Activated CD4-positive, alpha-beta T cell treated with anti-CD3 and anti-CD28 coated beads, Interleukin-2, Interleukin-6, amounts not matched to agents 100 ng/mL and 50 ng/mL, durations not matched to agents 16 hours and 8 hours (primary cell): ENCODE measurements at regions not wholly inside any gene's neighbourhood (a gene's known extent, or its start where the extent isn't known, plus 50 kb on each side); places are given as distances from the start of the nearest gene placed in this dataset.

Experiments used
- DNase-seq: peaks from one replicate; pipeline ENCODE4 v3.0.0-alpha.2; 2020

DNA sequence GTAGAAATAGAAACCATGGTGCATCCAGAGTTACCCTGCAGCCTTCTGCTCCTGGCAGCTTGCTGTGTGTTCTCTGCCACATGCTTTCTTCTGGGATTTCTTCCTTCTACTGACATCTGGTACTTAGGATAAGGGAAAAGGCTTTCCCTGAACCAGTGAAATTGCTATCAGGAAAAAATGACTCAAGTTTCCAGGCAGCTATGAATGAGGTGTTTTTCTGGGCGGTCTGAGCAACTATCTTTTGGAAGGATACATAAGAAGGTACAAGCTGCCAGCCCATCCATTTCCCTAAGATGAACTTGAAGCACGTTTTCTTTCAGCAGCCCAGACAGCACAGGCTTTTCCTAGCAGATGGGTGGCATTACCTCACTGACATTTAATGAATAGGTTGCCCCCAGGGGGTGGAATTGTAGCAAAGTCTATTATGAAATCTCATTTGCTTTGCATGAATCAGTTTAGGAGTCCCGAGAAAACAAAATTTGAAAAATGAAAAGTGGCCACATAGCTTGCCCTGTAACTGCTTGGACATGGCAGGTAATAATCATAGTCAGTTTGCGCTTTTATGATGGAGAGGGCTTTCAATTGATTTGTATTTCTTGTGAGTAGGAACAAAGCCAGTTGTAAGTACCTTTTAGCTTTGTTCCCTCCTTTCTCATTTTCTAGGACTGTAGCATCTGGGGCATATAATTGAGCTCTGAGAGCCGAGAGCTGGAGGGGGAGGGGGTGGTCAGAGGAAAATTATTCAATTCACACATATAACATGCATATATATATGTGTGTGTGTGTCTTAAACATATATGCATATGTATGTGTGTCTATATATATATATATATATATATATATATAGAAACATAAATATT lies 108.5 kb downstream of the C9orf152 start:
- DNase-seq, result no peak

DNA sequence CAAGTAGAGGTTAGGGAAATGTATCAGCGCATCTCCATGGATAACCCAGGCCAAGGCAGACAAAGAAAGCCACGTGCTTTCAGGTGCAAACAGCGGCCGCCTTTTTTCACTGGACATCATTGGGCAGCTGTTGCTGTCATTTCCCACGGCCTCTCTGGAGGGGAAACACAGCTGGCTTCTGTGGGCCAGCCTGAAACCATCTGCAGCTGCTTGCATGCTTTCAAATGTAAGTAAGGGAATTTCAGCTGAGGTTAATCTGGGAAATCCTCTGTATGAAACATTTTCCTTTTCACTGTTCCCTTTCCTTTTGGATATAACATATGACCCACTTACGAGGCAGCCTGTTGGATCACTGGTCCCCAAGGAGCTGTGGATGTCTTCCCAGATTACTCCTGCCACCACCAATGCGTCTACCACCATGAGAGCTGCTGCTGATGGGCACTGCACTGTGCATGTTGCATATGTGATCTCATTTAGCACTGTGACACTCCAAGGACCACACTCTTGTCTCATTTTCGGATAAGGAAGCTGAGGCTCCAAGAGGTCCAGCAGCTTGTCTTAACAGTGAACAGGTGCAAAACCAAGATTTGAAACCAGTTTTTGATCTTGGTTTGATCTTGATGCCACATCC lies 106.3 kb downstream of the C9orf152 start:
- DNase-seq, result no peak

GRCh38 chr9:110103257-110103656 lies 104.7 kb downstream of the C9orf152 start:
- DNase-seq, result no peak

- DNase-seq, result no peak
Observed at GRCh38 chr9:110104261-110104809, 103.6 kb downstream of the C9orf152 start.

DNA sequence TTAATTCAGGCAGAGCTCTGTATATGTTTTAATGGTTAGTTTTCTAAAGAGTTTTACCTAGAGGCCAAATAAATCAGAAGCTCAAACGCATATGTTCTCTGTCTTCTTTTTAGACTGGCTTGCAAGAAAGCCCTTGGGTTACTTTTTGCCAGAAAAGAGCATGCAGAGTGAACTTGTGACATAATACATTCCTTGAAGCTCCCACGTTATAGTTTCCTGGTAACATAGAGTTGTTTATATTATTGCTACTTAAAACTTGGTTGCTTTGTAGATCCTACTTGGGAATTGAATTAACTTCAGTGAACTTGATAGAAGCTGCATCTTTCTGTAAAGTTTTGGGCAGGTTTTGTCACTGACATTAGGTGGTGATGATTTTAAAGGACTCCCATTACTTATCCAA lies 102.9 kb downstream of the C9orf152 start:
- no peak for DNase-seq

DNA sequence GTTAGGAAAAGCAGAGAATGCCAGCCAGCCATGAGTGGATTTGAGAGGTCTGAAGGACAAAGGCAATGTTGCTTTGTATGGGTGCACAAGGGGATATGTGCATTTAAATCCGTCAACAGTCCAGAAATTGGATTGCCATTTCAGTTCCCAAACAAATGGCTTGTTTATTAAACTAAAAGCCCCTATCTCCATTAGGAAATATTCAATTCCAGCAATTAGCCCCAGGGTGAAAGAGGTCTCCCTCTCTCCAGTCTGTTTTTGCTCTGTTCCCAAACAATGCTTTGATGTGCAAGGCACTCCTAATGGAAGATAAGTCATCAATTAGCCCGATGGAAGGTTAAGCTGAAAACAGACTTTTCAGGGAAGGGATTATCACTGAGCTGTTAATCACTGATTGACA lies 101.3 kb downstream of the C9orf152 start:
- DNase-seq, result no peak

DNA sequence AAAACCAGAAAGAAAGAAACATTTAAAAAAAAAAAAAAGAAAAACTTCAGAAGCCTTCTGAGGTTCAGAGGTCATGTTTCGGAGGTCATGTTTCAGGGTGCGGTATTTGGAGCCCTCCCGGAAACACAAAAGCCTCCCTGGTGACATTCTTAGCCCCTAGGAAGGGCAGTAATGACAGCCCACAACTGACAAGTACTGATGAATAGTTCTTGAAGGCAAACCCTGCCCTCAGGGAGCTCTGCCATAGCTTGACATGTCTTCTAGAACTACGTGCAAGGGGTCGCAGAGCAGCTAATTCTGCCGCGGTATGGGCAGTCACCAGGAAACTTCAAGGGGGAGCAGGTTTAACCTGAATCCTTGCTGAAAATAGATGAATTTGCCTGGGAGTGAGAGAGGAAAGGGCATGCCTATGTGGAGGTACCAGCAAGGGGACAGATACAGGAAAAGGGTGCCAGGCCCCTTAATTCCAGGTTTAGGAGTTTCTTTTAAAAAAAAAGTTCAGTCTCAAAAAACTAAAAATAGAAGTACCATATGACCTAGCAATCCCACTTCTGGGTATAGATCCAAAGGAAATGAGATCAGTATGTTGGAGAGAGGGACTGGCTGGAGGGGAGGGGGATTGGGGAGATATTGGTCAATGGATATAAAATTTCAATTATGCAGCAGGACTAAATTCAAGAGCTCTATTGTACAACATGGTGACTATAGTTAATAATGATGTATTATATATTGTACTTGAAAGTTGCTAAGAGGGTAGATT lies 98.4 kb downstream of the C9orf152 start:
- DNase-seq, result no peak

- DNase-seq, result no peak
Observed at GRCh38 chr9:110110154-110110553, 97.8 kb downstream of the C9orf152 start.

- no peak for DNase-seq
Observed at GRCh38 chr9:110111868-110112267, 96.1 kb downstream of the C9orf152 start.

DNA sequence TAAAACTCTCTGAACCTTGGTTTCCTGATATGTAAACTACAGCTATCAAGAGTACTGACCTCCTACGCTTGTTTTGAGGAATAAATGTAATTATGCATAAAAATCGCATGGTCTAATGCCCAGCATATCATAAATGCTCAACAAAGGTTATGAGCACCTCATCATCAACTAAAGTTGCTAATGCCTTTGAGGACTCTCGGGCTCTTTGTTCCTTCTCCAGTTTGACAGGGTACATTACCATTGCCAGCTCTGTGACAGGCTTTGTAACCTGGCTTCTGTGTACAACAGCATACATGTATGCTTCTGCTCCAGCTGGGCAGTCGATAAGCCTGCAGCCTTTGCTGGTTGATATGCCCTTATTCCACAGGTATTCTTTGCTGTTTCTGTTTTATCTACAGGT lies 95.2 kb downstream of the C9orf152 start:
- no peak for DNase-seq

GRCh38 chr9:110114086-110114858 lies 93.7 kb downstream of the C9orf152 start:
- no peak for DNase-seq

- DNase-seq, result no peak
Observed at GRCh38 chr9:110114859-110115201, 93.1 kb downstream of the C9orf152 start.

DNA sequence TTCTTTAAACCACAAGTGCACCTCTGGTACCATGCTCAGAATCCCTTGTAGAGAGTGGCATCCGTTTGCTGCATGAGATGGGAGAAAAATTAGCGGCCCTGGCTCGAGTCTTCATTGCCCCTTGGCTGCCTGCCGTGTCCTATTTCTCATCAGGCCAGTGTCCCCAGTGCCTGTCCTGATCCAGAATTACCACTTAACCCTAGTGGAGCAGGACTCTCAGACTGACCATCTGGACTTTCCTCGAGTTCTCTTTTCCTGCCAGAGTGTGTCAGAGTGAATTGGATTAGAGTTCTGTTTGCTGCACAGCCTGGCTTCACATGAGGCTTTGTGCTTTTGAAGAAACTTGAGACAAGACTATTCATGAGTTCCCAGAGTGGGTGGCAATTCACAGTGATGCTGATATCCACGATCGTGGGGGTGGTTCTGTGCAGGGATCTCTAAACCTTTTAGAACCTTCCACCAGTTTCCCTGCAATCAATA lies 92.6 kb downstream of the C9orf152 start:
- DNase-seq, result no peak

DNA sequence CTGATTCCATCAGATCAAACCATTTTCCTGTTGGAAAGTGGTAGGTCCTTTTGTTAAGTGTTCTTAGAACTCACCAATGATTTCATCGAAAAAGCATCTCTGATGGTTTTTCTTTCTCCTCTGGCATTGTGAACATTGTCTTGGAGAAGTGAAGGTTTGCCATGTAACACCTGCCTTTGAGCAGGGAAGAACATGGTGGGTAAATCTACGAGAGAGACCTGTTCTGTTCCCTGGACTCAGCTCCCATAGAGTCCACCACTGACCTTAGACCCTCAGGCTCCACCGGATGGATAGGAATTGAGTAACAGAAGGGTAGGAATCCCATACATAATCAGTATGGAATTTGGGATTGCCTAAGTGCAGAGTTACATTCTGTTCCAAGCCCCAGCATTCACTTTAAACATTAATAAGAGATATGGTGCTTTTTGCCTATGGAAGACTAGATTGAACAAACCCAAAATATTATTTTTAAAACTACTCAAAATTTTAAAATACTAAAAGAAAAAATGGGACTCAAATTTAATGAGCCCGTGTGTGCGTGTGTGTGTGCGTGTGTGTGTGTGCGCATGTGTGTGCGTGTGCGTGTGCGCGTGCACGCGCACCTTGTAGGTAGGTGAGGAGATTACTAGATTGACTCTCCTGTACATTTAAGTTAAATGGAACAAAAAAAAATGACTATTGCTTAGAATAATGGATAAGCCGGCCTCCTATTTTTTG lies 92.0 kb downstream of the C9orf152 start:
- no peak for DNase-seq

GRCh38 chr9:110116543-110116885 lies 91.4 kb downstream of the C9orf152 start:
- DNase-seq, result no peak

GRCh38 chr9:110121170-110121569 lies 86.8 kb downstream of the C9orf152 start:
- no peak for DNase-seq

- DNase-seq, result no peak
Observed at GRCh38 chr9:110123341-110124095, 84.4 kb downstream of the C9orf152 start.

- no peak for DNase-seq
Observed at GRCh38 chr9:110124439-110124838, 83.5 kb downstream of the C9orf152 start.

GRCh38 chr9:110125207-110125751 lies 82.7 kb downstream of the C9orf152 start:
- DNase-seq, result no peak

DNA sequence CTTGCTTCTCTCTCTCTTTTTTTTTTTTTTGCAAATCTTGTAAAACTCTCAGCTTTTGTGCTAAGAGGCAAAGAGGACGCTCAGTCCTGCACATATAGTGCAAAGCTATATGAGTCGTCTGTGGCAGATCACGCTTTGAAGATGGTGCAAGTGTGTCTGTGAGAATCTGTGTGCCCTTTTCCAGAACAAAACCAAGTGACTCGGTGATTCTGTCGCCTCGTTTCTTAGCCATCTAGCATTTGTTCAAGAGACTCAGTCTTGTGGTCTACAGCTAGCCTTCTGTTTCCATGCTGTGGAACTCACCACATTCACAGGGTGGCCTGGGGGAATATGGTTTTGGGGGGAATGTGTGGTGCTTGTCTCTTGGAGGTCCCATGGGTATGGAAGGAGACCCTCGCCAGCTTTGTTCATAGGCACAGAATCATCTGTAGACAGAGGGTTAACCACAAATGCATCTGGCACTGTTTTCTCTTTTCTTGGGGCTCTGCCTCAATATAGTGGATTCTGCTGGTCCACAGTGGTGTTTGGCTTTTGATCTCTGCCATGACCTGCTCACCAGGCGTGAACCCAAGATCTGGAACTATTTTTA lies 82.1 kb downstream of the C9orf152 start:
- DNase-seq, result no peak
